ENCODE measurements at regions not wholly inside any gene's neighbourhood (a gene's known extent, or its start where the extent isn't known, plus 50 kb on each side); places are given as distances from the start of the nearest gene placed in this dataset.
"Not testable (repeated sequence)": the region's sequence is repeated elsewhere in the genome, so short reads cannot be mapped to it uniquely, and the experiment has no call there.

- peaks cover 0 to 11% (median 8%) of the 10 kb centered on the region in 4 donors for H3K9me3 ChIP-seq
- DNase-seq (ENCODE audit: extremely low spot score) = no peak
- no peak overlapping the region for H3K27ac ChIP-seq (replicated peaks in 1 of 4)
- intact Hi-C loops (cut with DNase I) = no loop called here
- WGBS = 29% methylated on average over 2 of the region's 2 CpGs
- no peaks in the 10 kb centered on the region for H3K36me3 ChIP-seq
- no peaks in the 10 kb centered on the region for H3K27me3 ChIP-seq
- TF ChIP-seq POLR2A (IDR thresholded peaks at IDR 0.05; ENCODE audit: low read depth) (no peak), POLR2AphosphoS5 (IDR thresholded peaks at IDR 0.05) (no peak), EP300 (IDR thresholded peaks at IDR 0.05) (no peak), CTCF (IDR thresholded peaks at IDR 0.05) (no peak)
- peaks cover 0 to 5% (median 0%) of the 10 kb centered on the region in 4 donors for H3K4me1 ChIP-seq
- H3K4me3 ChIP-seq = no peak overlapping the region
Observed at GRCh38 chr10:131363416-131363815, 51.9 kb upstream of the TCERG1L start.

GRCh38 chr10:131371571-131371970, 60.0 kb upstream of the TCERG1L start:
- Histone ChIP-seq H3K9me3 (peaks cover 0 to 20% (median 11%) of the 10 kb centered on the region in 4 donors), H3K36me3 (no peaks in the 10 kb centered on the region), H3K4me1 (no peaks in the 10 kb centered on the region), H3K27ac (replicated peaks in 1 of 4) (no peak overlapping the region), H3K27me3 (peaks cover 0 to 13% (median 0%) of the 10 kb centered on the region in 4 donors), H3K4me3 (no peak overlapping the region)
- DNase-seq (ENCODE audit: extremely low spot score) = no peak
- TF ChIP-seq CTCF (IDR thresholded peaks at IDR 0.05) (no peak), EP300 (IDR thresholded peaks at IDR 0.05) (no peak), POLR2AphosphoS5 (IDR thresholded peaks at IDR 0.05) (no peak), POLR2A (IDR thresholded peaks at IDR 0.05; ENCODE audit: low read depth) (no peak)
- 63% methylated on average over 7 of the region's 8 CpGs for WGBS
- intact Hi-C loops (cut with DNase I) = no loop called here

GRCh38 chr10:131381576-131381975, 70.1 kb upstream of the TCERG1L start:
- no peak for DNase-seq (ENCODE audit: extremely low spot score)
- 89% methylated on average over 11 of the region's 13 CpGs for WGBS
- H3K9me3 ChIP-seq = no peaks in the 10 kb centered on the region
- no peaks in the 10 kb centered on the region for H3K4me1 ChIP-seq
- no peak overlapping the region for H3K27ac ChIP-seq (replicated peaks in 1 of 4)
- no peak overlapping the region for H3K4me3 ChIP-seq
- H3K27me3 ChIP-seq = peaks cover 0 to 28% (median 0%) of the 10 kb centered on the region in 4 donors
- TF ChIP-seq POLR2A (IDR thresholded peaks at IDR 0.05; ENCODE audit: low read depth) = no peak
- no peak for TF ChIP-seq POLR2AphosphoS5 (IDR thresholded peaks at IDR 0.05)
- TF ChIP-seq EP300 (IDR thresholded peaks at IDR 0.05) = no peak
- no peak for TF ChIP-seq CTCF (IDR thresholded peaks at IDR 0.05)
- H3K36me3 ChIP-seq = no peaks in the 10 kb centered on the region
- intact Hi-C loops (cut with DNase I) = no loop called here

GRCh38 chr10:131385161-131385872, 73.8 kb upstream of the TCERG1L start:
- DNase-seq (ENCODE audit: extremely low spot score); H3K4me3 ChIP-seq: not testable (repeated sequence)
- WGBS = 62% methylated on average over 9 of the region's 9 CpGs

GRCh38 chr10:131387018-131387529, 75.6 kb upstream of the TCERG1L start:
- no peak for TF ChIP-seq POLR2AphosphoS5 (IDR thresholded peaks at IDR 0.05)
- no peak for TF ChIP-seq CTCF (IDR thresholded peaks at IDR 0.05)
- no peak for TF ChIP-seq POLR2A (IDR thresholded peaks at IDR 0.05; ENCODE audit: low read depth)
- TF ChIP-seq EP300 (IDR thresholded peaks at IDR 0.05) = no peak
- WGBS = 38% methylated on average over 11 of the region's 11 CpGs
- intact Hi-C loops (cut with DNase I) = no loop called here

More at GRCh38 chr10:131385161-131385872, 73.8 kb upstream of the TCERG1L start:
- peaks cover 0 to 51% (median 0%) of the 10 kb centered on the region in 4 donors for H3K27me3 ChIP-seq
- intact Hi-C loops (cut with DNase I); H3K4me1 ChIP-seq; H3K36me3 ChIP-seq; H3K27ac ChIP-seq (replicated peaks in 1 of 4); H3K9me3 ChIP-seq: not testable (repeated sequence)

More at GRCh38 chr10:131387018-131387529, 75.6 kb upstream of the TCERG1L start:
- H3K9me3 ChIP-seq = no peaks in the 10 kb centered on the region
- no peak for DNase-seq (ENCODE audit: extremely low spot score)
- H3K27ac ChIP-seq (replicated peaks in 1 of 4) = no peak overlapping the region
- no peaks in the 10 kb centered on the region for H3K4me1 ChIP-seq
- H3K27me3 ChIP-seq = peaks cover 0 to 37% (median 0%) of the 10 kb centered on the region in 4 donors
- no peak overlapping the region for H3K4me3 ChIP-seq
- H3K36me3 ChIP-seq = no peaks in the 10 kb centered on the region
